GM12872 (cell line): ENCODE measurements at regions not wholly inside any gene's neighbourhood (a gene's known extent, or its start where the extent isn't known, plus 50 kb on each side); places are given as distances from the start of the nearest gene placed in this dataset.

Source experiments
- TF ChIP-seq, protein P1 (sequence below): IDR thresholded peaks from 3 replicates; pipeline ENCODE4 v1.5.1; 2011; ENCODE audit warnings: low read depth, mild to moderate bottlenecking, low read length, moderate library complexity; ENCODE audit not compliant: insufficient read depth

DNA sequence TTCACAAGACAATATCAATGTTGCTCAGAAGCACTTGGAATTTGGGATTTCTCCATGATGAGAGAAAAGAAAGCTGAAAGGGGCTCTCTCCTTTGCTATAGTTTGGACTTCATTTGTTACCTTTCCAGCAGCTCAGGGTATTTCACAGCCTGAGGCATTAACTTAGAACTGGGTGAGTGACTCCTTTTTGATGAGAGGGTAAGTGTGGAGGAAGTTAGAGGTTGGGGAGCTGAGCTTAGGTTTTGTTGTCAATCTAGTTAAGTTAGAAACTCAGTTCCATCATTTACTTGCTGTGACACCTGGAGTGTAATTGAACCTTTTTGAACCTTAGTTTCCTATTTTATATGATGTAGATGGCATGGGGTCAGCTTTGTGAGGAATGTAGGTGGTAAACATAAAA lies 359.1 kb downstream of the PDCD6IP start:
- TF ChIP-seq, protein P1, sequence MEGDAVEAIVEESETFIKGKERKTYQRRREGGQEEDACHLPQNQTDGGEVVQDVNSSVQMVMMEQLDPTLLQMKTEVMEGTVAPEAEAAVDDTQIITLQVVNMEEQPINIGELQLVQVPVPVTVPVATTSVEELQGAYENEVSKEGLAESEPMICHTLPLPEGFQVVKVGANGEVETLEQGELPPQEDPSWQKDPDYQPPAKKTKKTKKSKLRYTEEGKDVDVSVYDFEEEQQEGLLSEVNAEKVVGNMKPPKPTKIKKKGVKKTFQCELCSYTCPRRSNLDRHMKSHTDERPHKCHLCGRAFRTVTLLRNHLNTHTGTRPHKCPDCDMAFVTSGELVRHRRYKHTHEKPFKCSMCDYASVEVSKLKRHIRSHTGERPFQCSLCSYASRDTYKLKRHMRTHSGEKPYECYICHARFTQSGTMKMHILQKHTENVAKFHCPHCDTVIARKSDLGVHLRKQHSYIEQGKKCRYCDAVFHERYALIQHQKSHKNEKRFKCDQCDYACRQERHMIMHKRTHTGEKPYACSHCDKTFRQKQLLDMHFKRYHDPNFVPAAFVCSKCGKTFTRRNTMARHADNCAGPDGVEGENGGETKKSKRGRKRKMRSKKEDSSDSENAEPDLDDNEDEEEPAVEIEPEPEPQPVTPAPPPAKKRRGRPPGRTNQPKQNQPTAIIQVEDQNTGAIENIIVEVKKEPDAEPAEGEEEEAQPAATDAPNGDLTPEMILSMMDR: no peak

DNA sequence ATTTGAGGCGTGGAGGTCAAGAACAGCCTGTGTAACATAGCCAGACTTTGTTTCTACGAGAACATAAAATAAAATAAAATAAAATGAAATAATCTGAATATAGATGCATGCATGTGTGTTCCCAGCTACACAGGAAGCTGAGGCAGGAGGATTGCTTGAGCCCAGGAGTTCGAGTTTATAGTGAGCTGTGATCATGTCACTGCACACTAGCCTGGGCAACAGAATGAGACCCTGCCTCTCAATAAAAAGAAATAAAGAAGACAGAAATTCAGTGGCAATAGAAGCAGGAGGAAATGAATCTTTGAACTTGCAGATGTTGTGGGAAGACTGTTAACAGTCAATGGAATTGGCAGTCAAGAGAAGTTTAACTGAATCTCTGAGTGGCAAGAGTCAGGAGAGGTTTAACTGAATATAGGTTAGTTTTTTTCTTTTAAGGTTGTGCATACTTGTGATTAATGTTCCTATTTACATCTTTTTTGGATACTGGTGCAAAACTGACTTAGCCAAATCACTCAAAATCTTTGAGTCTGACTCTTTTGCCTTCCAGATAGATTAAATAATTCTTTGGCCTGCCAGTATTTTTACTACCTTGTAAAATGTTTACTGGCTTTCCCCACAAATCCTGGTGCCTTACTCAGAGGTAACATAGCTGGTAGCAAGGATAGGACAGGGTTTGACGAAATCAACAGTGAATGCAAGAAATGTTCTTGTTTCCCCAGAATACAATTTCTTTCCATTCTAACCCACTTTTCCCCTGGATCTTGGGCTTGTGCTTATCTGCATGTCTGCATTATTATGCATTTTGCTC lies 361.4 kb downstream of the PDCD6IP start:
- TF ChIP-seq, protein P1: no peak

DNA sequence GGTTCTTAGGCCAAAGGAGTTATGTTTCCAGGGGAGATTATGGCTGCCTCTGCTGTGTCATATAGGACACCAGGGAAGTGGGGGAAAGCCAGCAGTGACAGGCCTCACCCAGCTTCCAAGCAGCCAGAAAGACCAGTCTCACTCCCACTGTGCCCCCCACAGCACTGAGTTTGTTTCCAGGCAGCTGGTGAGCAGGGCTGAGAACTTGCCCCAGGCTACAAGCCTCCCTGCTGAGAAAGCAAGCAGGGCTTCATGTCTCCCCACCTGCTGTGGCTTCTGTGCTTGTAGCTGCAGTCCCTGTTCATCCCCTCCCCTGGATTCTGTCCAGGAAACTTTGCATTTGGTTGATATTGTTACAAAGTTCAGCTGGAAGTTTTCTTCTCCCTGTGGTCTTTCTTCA lies 376.3 kb downstream of the PDCD6IP start:
- TF ChIP-seq, protein P1: no peak

DNA sequence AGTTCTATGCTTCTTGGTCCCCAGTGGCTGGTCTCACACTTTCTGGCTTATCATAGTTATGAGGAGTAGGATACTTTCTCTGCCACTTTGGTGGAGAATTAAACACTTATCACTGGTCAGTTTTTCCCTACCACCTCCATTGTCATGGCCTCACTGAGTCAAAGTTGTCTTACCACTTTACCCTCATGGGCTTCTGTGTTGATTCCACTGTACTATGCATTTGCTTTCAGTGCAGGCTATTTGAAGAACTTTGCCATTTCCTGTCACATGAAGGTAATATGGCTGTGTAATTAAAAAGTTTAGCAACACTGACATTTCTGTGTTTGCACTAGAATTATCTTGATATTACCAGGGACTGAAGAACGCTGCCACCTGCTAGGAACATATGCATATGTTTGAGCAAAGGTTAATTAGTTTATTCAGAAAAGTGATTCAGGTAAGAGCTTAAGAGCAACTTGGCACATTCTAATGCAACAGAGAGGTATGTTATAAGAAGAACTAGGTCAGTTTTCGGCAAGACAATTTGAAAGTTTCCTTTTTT lies 377.3 kb downstream of the PDCD6IP start:
- TF ChIP-seq, protein P1: no peak

DNA sequence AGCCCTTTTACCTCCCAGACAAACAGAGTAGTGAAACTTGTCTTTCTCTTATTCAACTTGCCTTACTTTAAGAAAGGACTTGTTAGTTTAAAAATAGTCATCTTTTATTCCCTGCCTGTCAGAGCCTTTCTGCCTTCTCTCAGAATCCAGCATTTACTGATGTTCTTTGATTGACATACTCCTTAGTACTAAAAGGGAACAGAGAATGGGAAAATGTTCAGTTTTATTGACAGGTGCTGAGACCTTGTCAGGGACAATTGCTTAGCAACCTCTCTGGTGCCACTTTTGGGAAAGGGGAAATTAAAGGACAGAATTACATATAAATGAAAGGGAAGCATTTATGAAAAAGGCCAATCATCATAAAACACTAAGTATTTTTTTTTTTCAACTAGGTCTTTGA lies 378.3 kb downstream of the PDCD6IP start:
- TF ChIP-seq, protein P1: no peak

DNA sequence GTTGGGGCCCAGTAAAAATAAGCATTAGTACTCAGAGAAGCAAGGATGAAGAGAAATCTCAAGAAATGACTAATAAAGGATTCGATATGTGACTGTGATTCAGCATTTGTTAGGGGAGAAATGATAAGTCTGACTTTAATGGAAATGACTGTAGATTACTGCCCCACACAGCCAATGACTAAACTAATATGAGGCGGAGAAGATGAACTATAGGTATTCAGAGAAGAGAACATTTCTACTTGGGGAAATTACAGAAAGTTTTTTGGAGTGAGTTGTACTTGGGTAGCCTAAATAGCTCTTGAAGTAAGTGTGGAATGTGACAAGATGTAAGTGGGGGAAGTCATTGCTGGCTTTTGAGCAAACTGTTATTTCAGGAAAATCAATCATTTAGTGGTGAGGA lies 380.0 kb downstream of the PDCD6IP start:
- TF ChIP-seq, protein P1: no peak

DNA sequence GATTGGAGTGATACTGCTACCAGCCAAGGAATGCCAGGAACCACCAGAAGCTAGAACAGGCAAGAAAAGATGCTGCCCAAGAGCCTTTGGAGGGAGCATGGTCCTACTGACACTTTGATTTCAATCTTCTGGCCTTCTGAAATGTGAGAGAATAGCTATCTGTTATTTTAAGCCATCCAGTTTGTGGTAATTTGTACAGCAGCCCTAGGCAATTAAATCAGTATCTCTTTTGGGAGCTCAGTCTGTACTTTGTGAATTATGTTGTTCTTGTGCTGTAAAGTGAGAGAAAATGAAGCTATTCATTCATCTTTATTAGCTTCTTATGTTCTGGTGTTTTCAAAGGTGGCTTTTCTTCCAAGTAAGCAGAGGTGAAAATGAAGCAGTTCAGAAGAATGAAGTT lies 381.3 kb downstream of the PDCD6IP start:
- TF ChIP-seq, protein P1: no peak
